Thymus (tissue), 11 donors: ENCODE measurements at regions not wholly inside any gene's neighbourhood (a gene's known extent, or its start where the extent isn't known, plus 50 kb on each side); places are given as distances from the start of the nearest gene placed in this dataset.

Experiments
- DNase-seq, 9 donors: peaks; one replicate each; pipeline ENCODE4 v3.0.0-alpha.2; 2013; ENCODE audit warnings: low spot score in 9 of 9, low read depth in 6 of 9, missing footprints in 1 of 9
- H3K27ac ChIP-seq, 2 donors: one replicate each; pipeline ENCODE4 v1.5.1; 2013; ENCODE audit warnings: control low read depth in 1 of 2, low read depth in 1 of 2, low read length in 1 of 2, mild to moderate bottlenecking in 1 of 2, moderate library complexity in 1 of 2
- H3K27me3 ChIP-seq, 2 donors: one replicate each; pipeline ENCODE4 v1.5.1; 2013; ENCODE audit warnings: low read length in 1 of 2; ENCODE audit not compliant: control insufficient read depth in 2 of 2, insufficient read depth in 1 of 2
- H3K36me3 ChIP-seq, 2 donors: one replicate each; pipeline ENCODE4 v1.5.1; 2013; ENCODE audit warnings: low read length in 1 of 2, mild to moderate bottlenecking in 1 of 2, moderate library complexity in 1 of 2; ENCODE audit not compliant: control insufficient read depth in 2 of 2, insufficient read depth in 2 of 2
- H3K4me1 ChIP-seq, 2 donors: one replicate each; pipeline ENCODE4 v1.5.1; 2013; ENCODE audit warnings: low read length in 2 of 2; ENCODE audit not compliant: control insufficient read depth in 2 of 2, insufficient read depth in 2 of 2
- H3K4me3 ChIP-seq, 2 donors: one replicate each; pipeline ENCODE4 v1.5.1; 2013; ENCODE audit warnings: low read length in 2 of 2, control low read depth in 1 of 2, mild to moderate bottlenecking in 1 of 2
- H3K9me3 ChIP-seq, 2 donors: one replicate each; pipeline ENCODE4 v1.5.1; 2013; ENCODE audit warnings: low read length in 1 of 2, mild to moderate bottlenecking in 1 of 2; ENCODE audit not compliant: control insufficient read depth in 2 of 2, insufficient read depth in 1 of 2
- WGBS: extraction: QIAGEN DNeasy Blood & Tissue Kit; methylation state at CpG from one replicate; pipeline ENCODE4 v1.1.7; 2013; 5-methylcytosine and 5-hydroxymethylcytosine counted together
- donor health status: healthy.

- H3K4me3 ChIP-seq = no peak overlapping the region
- no peaks in the 10 kb centered on the region for H3K4me1 ChIP-seq
- H3K27me3 ChIP-seq = no peaks in the 10 kb centered on the region
- no peak for DNase-seq
- H3K9me3 ChIP-seq = no peaks in the 10 kb centered on the region
- no peaks in the 10 kb centered on the region for H3K36me3 ChIP-seq
- H3K27ac ChIP-seq = no peak overlapping the region
These were observed 664.4 kb downstream of the CDH8 start for GRCh38 chr16:61371881-61372280.

- no peak overlapping the region for H3K4me3 ChIP-seq
- no peak overlapping the region for H3K27ac ChIP-seq
- no peaks in the 10 kb centered on the region for H3K27me3 ChIP-seq
- H3K4me1 ChIP-seq = no peaks in the 10 kb centered on the region
- no peaks in the 10 kb centered on the region for H3K36me3 ChIP-seq
- WGBS = 89% methylated on average over 2 of the region's 2 CpGs
- no peaks in the 10 kb centered on the region for H3K9me3 ChIP-seq
- DNase-seq = no peak
These were observed 664.9 kb downstream of the CDH8 start for GRCh38 chr16:61371388-61371787.

GRCh38 chr16:61370564-61370963 is 665.7 kb downstream of the CDH8 start:
- Histone ChIP-seq H3K27ac (no peak overlapping the region), H3K4me1 (no peaks in the 10 kb centered on the region), H3K27me3 (no peaks in the 10 kb centered on the region), H3K4me3 (no peak overlapping the region), H3K36me3 (no peaks in the 10 kb centered on the region), H3K9me3 (no peaks in the 10 kb centered on the region)
- no peak for DNase-seq
- 38% methylated on average over 2 of the region's 2 CpGs for WGBS

GRCh38 chr16:61366006-61366405 is 670.2 kb downstream of the CDH8 start:
- no peak overlapping the region for H3K4me3 ChIP-seq
- DNase-seq = no peak
- WGBS = 83% methylated on average over 2 of the region's 2 CpGs

GRCh38 chr16:61364990-61365389 is 671.2 kb downstream of the CDH8 start:
- H3K9me3 ChIP-seq = no peaks in the 10 kb centered on the region
- H3K4me1 ChIP-seq = no peaks in the 10 kb centered on the region
- no peak overlapping the region for H3K27ac ChIP-seq
- H3K4me3 ChIP-seq = no peak overlapping the region
- no peaks in the 10 kb centered on the region for H3K27me3 ChIP-seq
- DNase-seq = no peak
- H3K36me3 ChIP-seq = no peaks in the 10 kb centered on the region
- whole genome bisulfite sequencing = 71% methylated on average over 3 of the region's 3 CpGs

More at GRCh38 chr16:61366006-61366405, 670.2 kb downstream of the CDH8 start:
- no peak overlapping the region for H3K27ac ChIP-seq
- H3K27me3 ChIP-seq = no peaks in the 10 kb centered on the region
- H3K4me1 ChIP-seq = no peaks in the 10 kb centered on the region
- no peaks in the 10 kb centered on the region for H3K36me3 ChIP-seq
- H3K9me3 ChIP-seq = no peaks in the 10 kb centered on the region

GRCh38 chr16:61362585-61362984 is 673.7 kb downstream of the CDH8 start:
- Histone ChIP-seq H3K27ac (no peak overlapping the region), H3K4me1 (no peaks in the 10 kb centered on the region), H3K27me3 (no peaks in the 10 kb centered on the region), H3K9me3 (no peaks in the 10 kb centered on the region), H3K4me3 (no peak overlapping the region), H3K36me3 (no peaks in the 10 kb centered on the region)
- WGBS = 97% methylated on average over 4 of the region's 4 CpGs
- no peak for DNase-seq

GRCh38 chr16:61344791-61345190 is 691.4 kb downstream of the CDH8 start:
- peaks cover 0 to 5% of the 10 kb centered on the region in 2 donors for H3K9me3 ChIP-seq
- no peak overlapping the region for H3K27ac ChIP-seq
- no peak overlapping the region for H3K4me3 ChIP-seq
- no peak for DNase-seq
- H3K27me3 ChIP-seq = no peaks in the 10 kb centered on the region
- no peaks in the 10 kb centered on the region for H3K36me3 ChIP-seq
- no peaks in the 10 kb centered on the region for H3K4me1 ChIP-seq
- WGBS = 77% methylated on average over 3 of the region's 3 CpGs

- Histone ChIP-seq H3K36me3 (no peaks in the 10 kb centered on the region), H3K9me3 (no peaks in the 10 kb centered on the region), H3K27ac (no peak overlapping the region), H3K27me3 (no peaks in the 10 kb centered on the region), H3K4me3 (no peak overlapping the region), H3K4me1 (no peaks in the 10 kb centered on the region)
- no peak for DNase-seq
- 87% methylated on average over 2 of the region's 2 CpGs for WGBS
These were observed 703.8 kb downstream of the CDH8 start for GRCh38 chr16:61332461-61332860.

- 91% methylated on average over 4 of the region's 4 CpGs for WGBS
These were observed 712.2 kb downstream of the CDH8 start for GRCh38 chr16:61324044-61324443.

GRCh38 chr16:61323456-61323855 is 712.8 kb downstream of the CDH8 start:
- DNase-seq = no peak
- 75% methylated on average over 6 of the region's 6 CpGs for WGBS
- Histone ChIP-seq H3K4me3 (no peak overlapping the region), H3K27me3 (no peaks in the 10 kb centered on the region), H3K9me3 (no peaks in the 10 kb centered on the region), H3K27ac (no peak overlapping the region), H3K4me1 (no peaks in the 10 kb centered on the region), H3K36me3 (no peaks in the 10 kb centered on the region)

More at GRCh38 chr16:61324044-61324443, 712.2 kb downstream of the CDH8 start:
- Histone ChIP-seq H3K27me3 (no peaks in the 10 kb centered on the region), H3K4me3 (no peak overlapping the region), H3K36me3 (no peaks in the 10 kb centered on the region), H3K4me1 (no peaks in the 10 kb centered on the region), H3K9me3 (no peaks in the 10 kb centered on the region), H3K27ac (no peak overlapping the region)
- no peak for DNase-seq
